Uterus (tissue), 2 donors: ENCODE measurements at regions not wholly inside any gene's neighbourhood (a gene's known extent, or its start where the extent isn't known, plus 50 kb on each side); places are given as distances from the start of the nearest gene placed in this dataset.

Experiments
- CTCF ChIP-seq, 4 experiments: fragments of 200-600 bp in 2 of 4; fragments of 450-650 bp in 2 of 4; sonication (generic) in 2 of 4; IDR thresholded peaks; one replicate each; pipeline ENCODE4 v1.5.1; 2016 to 2019; ENCODE audit warnings: antibody characterized with exemption in 4 of 4, mild to moderate bottlenecking in 2 of 4, moderate library complexity in 1 of 4
- POLR2A ChIP-seq, 2 donors: fragments of 450-650 bp; IDR thresholded peaks; one replicate each; pipeline ENCODE4 v1.6.1; 2016; ENCODE audit warnings: antibody characterized with exemption in 2 of 2, mild to moderate bottlenecking in 1 of 2, moderate library complexity in 1 of 2

DNA sequence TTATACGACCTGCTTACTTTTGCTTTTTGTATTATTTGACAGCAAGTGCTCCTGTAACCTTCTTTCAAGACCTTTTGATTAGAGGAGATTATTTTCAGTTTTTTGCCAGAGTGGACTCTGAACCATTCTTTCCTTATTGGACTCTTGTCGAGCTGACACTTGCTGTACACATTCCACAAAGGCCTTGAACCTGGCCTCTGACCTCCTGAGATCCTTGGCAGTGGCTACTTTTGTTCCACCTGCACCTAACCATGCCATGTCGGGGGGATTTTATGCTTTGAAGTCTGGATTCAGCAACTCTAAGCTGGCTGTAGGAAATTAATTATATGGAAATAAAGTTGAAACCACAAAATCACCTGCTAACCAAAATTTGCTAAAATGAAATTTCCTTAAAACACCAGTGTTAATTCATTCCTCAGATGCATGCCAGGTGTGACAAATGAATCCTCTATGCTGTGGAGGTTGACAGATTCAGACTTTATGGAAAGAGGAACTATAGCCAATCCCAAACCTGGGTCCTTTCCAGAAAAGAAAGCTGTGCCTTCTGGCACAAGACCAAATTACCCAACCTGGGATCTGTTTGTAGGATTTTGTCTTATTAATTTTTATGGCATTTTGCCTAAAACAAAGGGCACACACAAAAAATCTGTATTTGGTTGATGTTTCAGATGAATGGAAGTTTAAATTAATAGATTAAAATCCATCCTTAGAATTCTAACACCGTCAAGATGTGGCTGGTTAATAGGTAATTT, 110.4 kb downstream of the CDC42EP3 start:
- TF ChIP-seq CTCF (IDR thresholded peaks at IDR 0.05) (no peak), POLR2A (IDR thresholded peaks at IDR 0.05) (no peak)
